Motor neuron (in vitro differentiated cells): ENCODE measurements at regions not wholly inside any gene's neighbourhood (a gene's known extent, or its start where the extent isn't known, plus 50 kb on each side); places are given as distances from the start of the nearest gene placed in this dataset.
"Not testable (repeated sequence)": the region's sequence is repeated elsewhere in the genome, so short reads cannot be mapped to it uniquely, and the experiment has no call there.

ENCODE experiments used
- ATAC-seq, 8 experiments: fragments of 200-7000 bp; cut with Tn5 transposase; replicated peaks in 6 of 8; 2 replicates each; pipeline ENCODE4 v1.8.0; 2021; ENCODE audit warnings: mild to moderate bottlenecking in 8 of 8, moderate library complexity in 8 of 8
- H3K27ac ChIP-seq, 2 donors: fragments of 250-450 bp; sonication (Bioruptor Pico); 2 replicates each; pipeline ENCODE4 v1.9.0; 2021; ENCODE audit warnings: antibody characterized with exemption in 2 of 2, mild to moderate bottlenecking in 2 of 2, moderate library complexity in 1 of 2
- H3K4me1 ChIP-seq, 2 donors: fragments of 250-450 bp; sonication (Bioruptor Pico); replicated peaks in 1 of 2; 2 replicates each; pipeline ENCODE4 v1.6.1; 2021; ENCODE audit warnings: antibody characterized with exemption in 2 of 2, mild to moderate bottlenecking in 2 of 2, moderate library complexity in 1 of 2
- H3K4me3 ChIP-seq, 5 donors: fragments of 250-450 bp; sonication (Bioruptor Pico); 2 replicates each; pipeline ENCODE4 v1.9.0; 2021; ENCODE audit warnings: antibody characterized with exemption in 5 of 5, mild to moderate bottlenecking in 5 of 5, moderate library complexity in 4 of 5
- WGBS, 10 experiments: fragments of 450-650 bp; shearing (Covaris generic); methylation state at CpG; one replicate each; pipeline ENCODE4 v1.0.0; 2022; 5-methylcytosine and 5-hydroxymethylcytosine counted together
- in situ Hi-C, 9 experiments: fragments of 400-800 bp; cut with MboI; loops; one replicate each; pipeline ENCODE4 v1.15.0; 2021; ENCODE audit warnings: low sequenced_read_pairs in 9 of 9, low pct_unique_long_range_greater_than_20kb in 2 of 9; ENCODE audit not compliant: unreplicated experiment in 9 of 9

DNA sequence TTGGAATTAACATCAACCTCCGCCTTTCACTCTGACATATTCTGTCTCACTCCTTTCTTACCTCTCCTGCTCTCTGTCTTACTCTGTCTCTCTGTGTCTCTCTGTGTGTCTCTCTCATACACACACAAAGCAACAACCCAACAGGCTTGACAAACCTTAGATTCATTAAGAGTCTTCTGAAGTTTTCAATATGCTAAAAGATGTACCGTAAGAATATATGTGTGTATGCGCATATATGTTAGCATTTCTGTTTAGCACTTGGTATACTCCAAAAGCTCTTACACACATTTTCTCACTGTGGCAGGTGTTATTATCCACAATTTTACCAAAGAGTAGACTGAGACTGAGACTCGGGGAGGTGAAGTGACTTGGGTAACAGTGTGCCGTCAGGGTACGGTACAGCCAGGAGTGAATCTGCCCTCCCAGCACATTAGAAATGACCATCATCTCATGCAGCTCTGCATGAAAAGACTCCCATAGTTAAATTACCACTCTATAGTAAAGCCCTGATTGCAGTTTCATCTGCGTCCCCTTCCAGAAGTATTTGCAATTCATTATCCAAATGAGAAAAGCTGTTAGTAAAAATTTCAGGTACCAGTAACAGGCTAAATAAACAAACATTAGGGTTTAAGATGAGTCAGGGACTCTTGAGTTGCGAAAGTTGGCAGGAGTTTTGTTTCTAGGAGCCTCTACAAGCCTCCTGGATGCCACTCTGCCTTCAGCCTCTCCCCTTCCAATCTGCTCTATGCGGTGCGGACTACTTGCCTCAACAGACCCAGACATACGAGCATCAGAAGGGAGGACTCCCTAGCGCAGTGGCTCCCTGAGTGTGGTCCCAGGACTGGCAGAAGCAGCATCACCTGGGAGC is 195.2 kb upstream of the TMEM45B start:
- Histone ChIP-seq H3K4me1 (no peaks in the 10 kb centered on the region), H3K27ac (no peak overlapping the region), H3K4me3 (no peak overlapping the region)
- in situ Hi-C loops = no loop called here
- 0 to 100% (median 79%) methylated on average over 1 to 11 of the region's 12 CpGs; no CpG with 5 or more reads in 1 of the 10 experiments for WGBS, 10 experiments
- ATAC-seq = peak in 3 of 8 experiments; percentile 67 to 76 (median 76)

DNA sequence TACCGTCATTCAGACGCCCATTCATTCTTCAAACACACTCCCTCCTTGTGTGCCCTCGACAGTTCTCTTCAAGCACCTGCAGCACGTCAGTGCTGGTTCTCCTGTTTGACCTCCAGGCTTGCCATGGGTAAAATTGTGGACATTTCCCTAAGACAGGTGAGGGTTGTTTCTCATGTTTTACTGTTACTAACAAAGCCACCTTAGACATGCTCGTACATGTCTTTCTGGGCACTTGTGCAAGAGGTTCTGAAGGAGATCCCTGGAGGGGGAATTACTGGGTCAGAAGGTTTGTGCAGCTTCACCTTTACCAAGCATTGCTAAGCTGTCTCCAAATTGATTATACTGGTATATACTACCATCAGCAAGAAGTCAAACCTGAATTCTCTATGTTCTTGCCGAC is 189.7 kb upstream of the TMEM45B start:
- WGBS, 10 experiments = 10 to 100% (median 93%) methylated on average over 1 to 6 of the region's 6 CpGs; no CpG with 5 or more reads in 2 of the 10 experiments
- H3K4me1 ChIP-seq = no peaks in the 10 kb centered on the region
- in situ Hi-C loops = no loop called here
- no peak for ATAC-seq
- H3K27ac ChIP-seq = no peak overlapping the region
- H3K4me3 ChIP-seq = no peak overlapping the region

GRCh38 chr11:129631201-129631600 is 184.4 kb upstream of the TMEM45B start:
- 43 to 94% (median 71%) methylated on average over 2 of the region's 2 CpGs; no CpG with 5 or more reads in 1 of the 10 experiments for WGBS, 10 experiments
- no peak for ATAC-seq
- Histone ChIP-seq H3K27ac (no peak overlapping the region), H3K4me1 (no peaks in the 10 kb centered on the region), H3K4me3 (no peak overlapping the region)
- in situ Hi-C loops = no loop called here

- Histone ChIP-seq H3K4me1 (no peaks in the 10 kb centered on the region), H3K4me3 (no peak overlapping the region), H3K27ac (no peak overlapping the region)
- ATAC-seq = no peak
- 20 to 72% (median 60%) methylated on average over 1 to 3 of the region's 6 CpGs; no CpG with 5 or more reads in 2 of the 10 experiments for WGBS, 10 experiments
- in situ Hi-C loops = no loop called here
Measured at GRCh38 chr11:129636926-129637325, 178.7 kb upstream of the TMEM45B start.

- Histone ChIP-seq H3K4me3 (no peak overlapping the region), H3K27ac (no peak overlapping the region), H3K4me1 (no peaks in the 10 kb centered on the region)
- 40 to 100% (median 86%) methylated on average over 1 to 5 of the region's 6 CpGs for WGBS, 10 experiments
- in situ Hi-C loops = no loop called here
- no peak for ATAC-seq
Measured at GRCh38 chr11:129637473-129637872, 178.2 kb upstream of the TMEM45B start.

DNA sequence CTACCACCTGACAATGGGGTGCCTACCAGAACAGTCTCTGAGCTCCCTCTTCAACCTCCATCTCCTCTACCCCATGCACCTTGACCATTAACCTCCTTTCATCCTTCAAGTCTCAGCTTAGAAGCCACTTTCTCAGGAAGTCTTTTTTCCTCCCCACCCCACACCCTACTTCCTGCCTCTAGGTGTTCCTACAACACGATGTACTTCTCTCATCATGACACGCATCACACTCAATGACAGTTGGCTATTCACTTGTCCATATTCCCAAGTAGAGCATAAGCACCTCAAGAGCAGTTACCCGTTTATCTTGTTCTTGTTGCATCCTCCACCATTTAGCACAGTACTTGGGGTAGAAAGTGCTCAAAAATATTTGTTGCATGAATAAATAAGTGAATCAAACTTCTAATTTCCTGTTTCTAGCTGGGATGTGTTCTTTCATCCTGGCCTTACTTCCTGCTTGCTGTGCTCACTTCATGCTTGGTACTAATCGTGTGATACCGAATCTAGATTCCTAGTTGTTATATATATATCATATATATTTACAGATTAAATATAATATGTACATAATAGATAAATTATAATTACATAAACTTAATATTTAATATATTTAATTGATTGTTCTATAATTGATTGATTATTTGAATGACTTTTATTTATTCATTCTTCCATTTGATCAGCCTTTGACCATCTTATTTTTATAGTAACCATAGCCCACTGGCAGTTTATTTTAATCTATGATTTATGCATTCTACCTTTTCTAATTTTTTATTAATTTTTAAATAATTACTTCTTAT is 177.5 kb upstream of the TMEM45B start:
- H3K4me1 ChIP-seq = no peaks in the 10 kb centered on the region
- no peak for ATAC-seq
- H3K4me3 ChIP-seq = no peak overlapping the region
- H3K27ac ChIP-seq = no peak overlapping the region
- in situ Hi-C loops = no loop called here
- 33 to 93% (median 77%) methylated on average over 3 to 5 of the region's 5 CpGs for WGBS, 10 experiments

GRCh38 chr11:129639300-129639699 is 176.3 kb upstream of the TMEM45B start:
- Histone ChIP-seq H3K4me1 (no peaks in the 10 kb centered on the region), H3K27ac (no peak overlapping the region), H3K4me3 (no peak overlapping the region)
- ATAC-seq = peak in 7 of 8 experiments; percentile 67 to 99 (median 92)
- in situ Hi-C loops = no loop called here
- WGBS, 10 experiments = 0 to 77% (median 22%) methylated on average over 2 of the region's 2 CpGs; no CpG with 5 or more reads in 4 of the 10 experiments

- no peak for ATAC-seq
- no peaks in the 10 kb centered on the region for H3K4me1 ChIP-seq
- no peak overlapping the region for H3K4me3 ChIP-seq
- WGBS, 10 experiments = 17 to 100% (median 77%) methylated on average over 1 to 4 of the region's 5 CpGs; no CpG with 5 or more reads in 1 of the 10 experiments
- in situ Hi-C loops = no loop called here
- no peak overlapping the region for H3K27ac ChIP-seq
Measured at GRCh38 chr11:129640671-129641070, 175.0 kb upstream of the TMEM45B start.

DNA sequence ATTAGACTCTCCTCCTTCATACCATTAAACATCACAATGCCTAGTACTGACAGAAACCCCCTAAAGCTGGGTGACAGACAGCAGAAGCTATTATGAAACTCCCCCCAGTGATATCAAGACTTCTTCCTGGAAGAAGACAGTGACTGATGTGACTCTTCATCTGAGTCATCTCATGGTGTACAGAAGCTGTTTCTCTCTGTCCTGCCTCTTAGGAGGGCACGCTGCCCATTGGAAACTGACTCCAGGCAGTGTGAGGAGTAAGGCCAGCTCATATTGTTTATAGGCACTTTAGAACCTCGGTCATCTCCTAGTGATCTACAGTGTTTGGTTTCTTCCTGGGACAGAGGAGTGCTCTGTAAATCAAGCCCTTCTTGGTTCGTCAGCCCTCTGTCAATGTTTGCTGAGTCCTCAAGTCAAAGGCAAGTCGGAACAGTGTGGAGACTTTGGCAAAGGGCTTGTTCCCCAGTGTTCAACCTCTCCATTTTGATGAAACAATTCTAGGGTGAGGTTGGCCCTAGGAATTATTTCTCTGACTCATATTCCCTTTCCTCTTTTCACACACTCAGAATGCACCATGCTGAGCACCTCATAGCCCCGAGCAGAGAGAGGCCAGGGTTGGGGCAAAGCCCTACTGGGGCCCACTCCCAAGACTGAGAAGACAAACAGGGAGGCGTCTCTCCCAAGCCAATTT is 172.5 kb upstream of the TMEM45B start:
- Histone ChIP-seq H3K27ac (no peak overlapping the region), H3K4me3 (no peak overlapping the region), H3K4me1 (no peaks in the 10 kb centered on the region)
- peak in 3 of 8 experiments; percentile 58 to 81 (median 72) for ATAC-seq
- WGBS, 10 experiments = 0 to 100% (median 80%) methylated on average over 1 to 6 of the region's 6 CpGs; no CpG with 5 or more reads in 1 of the 10 experiments
- in situ Hi-C loops = no loop called here

GRCh38 chr11:129644326-129644725 is 171.3 kb upstream of the TMEM45B start:
- Histone ChIP-seq H3K4me3 (no peak overlapping the region), H3K27ac (no peak overlapping the region), H3K4me1 (no peaks in the 10 kb centered on the region)
- ATAC-seq = no peak
- 47 to 100% (median 85%) methylated on average over 2 to 3 of the region's 3 CpGs; no CpG with 5 or more reads in 3 of the 10 experiments for whole genome bisulfite sequencing, 10 experiments
- in situ Hi-C loops = no loop called here

DNA sequence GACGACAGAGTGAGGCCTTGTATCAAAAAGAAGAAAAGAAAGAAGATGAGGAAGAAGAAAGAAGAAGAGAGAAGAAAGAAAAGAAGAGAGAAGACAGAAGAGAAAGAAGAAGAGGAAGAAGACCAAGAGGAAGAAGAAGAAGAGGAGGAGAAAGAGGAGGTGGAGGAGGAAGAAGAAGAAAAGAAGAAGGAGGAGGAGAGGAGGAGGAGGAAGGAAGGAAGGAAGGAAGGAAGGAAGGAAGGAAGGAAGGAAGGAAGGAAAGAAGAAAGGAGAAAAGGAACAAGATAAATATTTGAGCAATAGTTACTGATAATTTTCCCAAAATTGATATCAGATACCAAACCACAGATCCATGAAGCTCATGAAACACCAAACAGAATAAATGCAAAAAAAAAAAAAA is 169.7 kb upstream of the TMEM45B start:
- Histone ChIP-seq H3K4me1 (no peaks in the 10 kb centered on the region), H3K27ac (no peak overlapping the region), H3K4me3 (no peak overlapping the region)
- in situ Hi-C loops = no loop called here
- no peak for ATAC-seq
- WGBS, 10 experiments = 0 to 80% (median 22%) methylated on average over 1 of the region's 1 CpG; no CpG with 5 or more reads in 2 of the 10 experiments

- H3K4me1 ChIP-seq, H3K27ac ChIP-seq, ATAC-seq, H3K4me3 ChIP-seq, in situ Hi-C loops: not testable (repeated sequence)
- WGBS, 10 experiments = 30 to 100% (median 90%) methylated on average over 2 to 4 of the region's 4 CpGs; no CpG with 5 or more reads in 6 of the 10 experiments
Measured at GRCh38 chr11:129650044-129650443, 165.6 kb upstream of the TMEM45B start.

DNA sequence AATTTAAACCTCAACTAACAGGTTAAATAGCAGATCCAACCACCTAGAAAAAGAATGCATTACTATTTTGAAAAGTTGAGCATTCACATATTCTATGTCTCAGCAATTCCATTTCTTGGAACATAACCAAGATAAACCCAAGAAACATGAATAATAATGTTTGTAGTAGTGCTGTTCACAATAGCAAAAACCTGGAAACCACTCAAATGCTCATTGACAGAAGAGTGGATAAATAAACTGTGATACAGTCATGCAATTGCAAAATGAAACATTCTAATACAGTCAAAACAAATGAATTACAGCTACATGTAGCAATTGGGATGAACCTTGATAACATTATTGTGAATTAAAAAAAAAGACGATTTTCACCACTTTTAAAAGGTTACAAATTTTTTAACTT is 162.8 kb upstream of the TMEM45B start:
- no peak overlapping the region for H3K4me3 ChIP-seq

More for the DNA sequence above, 162.8 kb upstream of the TMEM45B start:
- H3K4me1 ChIP-seq = no peaks in the 10 kb centered on the region
- peak in 1 of 8 experiments; percentile 50 for ATAC-seq
- H3K27ac ChIP-seq = no peak overlapping the region
- in situ Hi-C loops = no loop called here
- WGBS, 10 experiments = 0 to 100% (median 61%) methylated on average over 1 of the region's 1 CpG
